ENCODE measurements at regions not wholly inside any gene's neighbourhood (a gene's known extent, or its start where the extent isn't known, plus 50 kb on each side); places are given as distances from the start of the nearest gene placed in this dataset.

- Mint-ChIP-seq H3K27me3 (no peaks in the 10 kb centered on the region), H3K27ac (no peak overlapping the region), H3K4me1 (no peaks in the 10 kb centered on the region), H3K4me3 (no peak overlapping the region), H3K9me3 (ENCODE audit: insufficient read depth) (peaks cover 6% of the 10 kb centered on the region)
- ChIA-PET POLR2A (no interaction called here), CTCF (no interaction called here)
- Histone ChIP-seq H3K4me1 (ENCODE audit: control insufficient read depth in 2 of 2, insufficient read depth in 2 of 2, low read length in 2 of 2) (no peaks in the 10 kb centered on the region), H3K27me3 (replicated peaks in 1 of 4; ENCODE audit: control extremely low read depth in 1 of 4, control insufficient read depth in 3 of 4, insufficient read depth in 4 of 4, low read length in 3 of 4) (no peaks in the 10 kb centered on the region), H2AFZ (ENCODE audit: insufficient read depth, low read depth, low read length, poor library complexity, severe bottlenecking) (no peak overlapping the region), H3K27ac (ENCODE audit: low read length in 2 of 2) (no peak overlapping the region), H3K79me2 (ENCODE audit: control insufficient read depth, insufficient read depth, low read length) (no peaks in the 10 kb centered on the region), H3K9me3 (ENCODE audit: control extremely low read depth in 1 of 3, control insufficient read depth in 2 of 3, insufficient read depth in 1 of 3, low read length in 2 of 3) (peaks cover 2 to 6% (median 4%) of the 10 kb centered on the region in 3 donors), H3K9ac (ENCODE audit: low read length) (no peak overlapping the region), H3K4me3 (ENCODE audit: control extremely low read depth in 1 of 5, extremely low read depth in 1 of 5, insufficient read depth in 1 of 5, low read depth in 2 of 5, low read length in 4 of 5) (no peak overlapping the region), H3K4me2 (replicated peaks; ENCODE audit: low read depth, low read length, poor library complexity, severe bottlenecking) (no peak overlapping the region), H4K20me1 (ENCODE audit: control insufficient read depth, insufficient read depth, low read length, poor library complexity, severe bottlenecking) (no peaks in the 10 kb centered on the region), H3K36me3 (replicated peaks in 1 of 2; ENCODE audit: control extremely low read depth in 1 of 2, control insufficient read depth in 1 of 2, extremely low read depth in 1 of 2, insufficient read depth in 2 of 2, low read length in 1 of 2) (no peaks in the 10 kb centered on the region)
- TF ChIP-seq EZH2 (IDR thresholded peaks at IDR 0.05; ENCODE audit: borderline replicate concordance, insufficient read depth, low read depth, low read length, poor library complexity, severe bottlenecking) (no peak), CTCF (IDR thresholded peaks at IDR 0.05) (no peak)
- no peak for DNase-seq
- ATAC-seq (ENCODE audit: low read depth) = no peak
- no CpG with 5 or more reads among the region's 3 CpGs for WGBS (ENCODE audit: insufficient coverage)
- intact Hi-C loops (cut with micrococcal nuclease) = no loop called here
Observed at GRCh38 chr12:83769151-83769550, 1082.4 kb downstream of the TMTC2 start.

GRCh38 chr12:83767723-83768122, 1081.0 kb downstream of the TMTC2 start:
- peaks cover 5% of the 10 kb centered on the region for H3K9me3 Mint-ChIP-seq (ENCODE audit: insufficient read depth)
- WGBS (ENCODE audit: insufficient coverage) = no CpG with 5 or more reads among the region's 1 CpG

More at GRCh38 chr12:83767723-83768122, 1081.0 kb downstream of the TMTC2 start:
- ATAC-seq (ENCODE audit: low read depth) (no peak), DNase-seq (no peak)
- POLR2A ChIA-PET = no interaction called here
- Mint-ChIP-seq H3K4me3 (no peak overlapping the region), H3K27ac (no peak overlapping the region), H3K4me1 (no peaks in the 10 kb centered on the region), H3K27me3 (no peaks in the 10 kb centered on the region)
- CTCF ChIA-PET = no interaction called here
- H2AFZ ChIP-seq (ENCODE audit: insufficient read depth, low read depth, low read length, poor library complexity, severe bottlenecking) = no peak overlapping the region
- no peaks in the 10 kb centered on the region for H3K4me1 ChIP-seq (ENCODE audit: control insufficient read depth in 2 of 2, insufficient read depth in 2 of 2, low read length in 2 of 2)
- TF ChIP-seq EZH2 (IDR thresholded peaks at IDR 0.05; ENCODE audit: borderline replicate concordance, insufficient read depth, low read depth, low read length, poor library complexity, severe bottlenecking) (no peak), CTCF (IDR thresholded peaks at IDR 0.05) (no peak)
- no peak overlapping the region for H3K9ac ChIP-seq (ENCODE audit: low read length)
- no peaks in the 10 kb centered on the region for H3K27me3 ChIP-seq (replicated peaks in 1 of 4; ENCODE audit: control extremely low read depth in 1 of 4, control insufficient read depth in 3 of 4, insufficient read depth in 4 of 4, low read length in 3 of 4)
- no peak overlapping the region for H3K4me2 ChIP-seq (replicated peaks; ENCODE audit: low read depth, low read length, poor library complexity, severe bottlenecking)
- no peaks in the 10 kb centered on the region for H3K79me2 ChIP-seq (ENCODE audit: control insufficient read depth, insufficient read depth, low read length)
- no peaks in the 10 kb centered on the region for H3K36me3 ChIP-seq (replicated peaks in 1 of 2; ENCODE audit: control extremely low read depth in 1 of 2, control insufficient read depth in 1 of 2, extremely low read depth in 1 of 2, insufficient read depth in 2 of 2, low read length in 1 of 2)
- no peak overlapping the region for H3K27ac ChIP-seq (ENCODE audit: low read length in 2 of 2)
- intact Hi-C loops (cut with micrococcal nuclease) = no loop called here
- H3K4me3 ChIP-seq (ENCODE audit: control extremely low read depth in 1 of 5, extremely low read depth in 1 of 5, insufficient read depth in 1 of 5, low read depth in 2 of 5, low read length in 4 of 5) = no peak overlapping the region
- peaks cover 0 to 4% (median 1%) of the 10 kb centered on the region in 3 donors for H3K9me3 ChIP-seq (ENCODE audit: control extremely low read depth in 1 of 3, control insufficient read depth in 2 of 3, insufficient read depth in 1 of 3, low read length in 2 of 3)
- H4K20me1 ChIP-seq (ENCODE audit: control insufficient read depth, insufficient read depth, low read length, poor library complexity, severe bottlenecking) = no peaks in the 10 kb centered on the region

Data from B cell (primary cell).